Brain microvascular endothelial cell (primary cell): ENCODE measurements at regions not wholly inside any gene's neighbourhood (a gene's known extent, or its start where the extent isn't known, plus 50 kb on each side); places are given as distances from the start of the nearest gene placed in this dataset.
"Not testable (repeated sequence)": the region's sequence is repeated elsewhere in the genome, so short reads cannot be mapped to it uniquely, and the experiment has no call there.

Experiments used
- DNase-seq: peaks from one replicate; pipeline ENCODE4 v3.0.0-alpha.2; 2020
- H3K27ac ChIP-seq: fragments of 250-450 bp; sonication (Bioruptor Pico); 2 replicates; pipeline ENCODE4 v1.5.1; 2020; ENCODE audit warnings: mild to moderate bottlenecking, moderate library complexity
- H3K27me3 ChIP-seq: fragments of 250-450 bp; sonication (Bioruptor Pico); replicated peaks from 2 replicates; pipeline ENCODE4 v1.5.1; 2020; ENCODE audit warnings: mild to moderate bottlenecking
- H3K36me3 ChIP-seq: fragments of 250-450 bp; sonication (Bioruptor Pico); replicated peaks from 2 replicates; pipeline ENCODE4 v1.5.1; 2020; ENCODE audit warnings: mild to moderate bottlenecking
- H3K4me3 ChIP-seq: 2 replicates; pipeline ENCODE4 v1.5.1; 2011; ENCODE audit warnings: low read depth, mild to moderate bottlenecking, control low read depth, low read length, moderate library complexity
- CTCF ChIP-seq: IDR thresholded peaks from 2 replicates; pipeline ENCODE4 v1.5.1; 2011; ENCODE audit warnings: low read depth, mild to moderate bottlenecking, moderate library complexity, low read length, control low read depth, inconsistent platforms; ENCODE audit errors: missing control alignments
- in situ Hi-C: cut with HindIII; loops from 2 replicates; pipeline ENCODE4 v1.10.0; 2017; ENCODE audit warnings: low sequenced_read_pairs, low pct_ligation_motif_present

GRCh38 chr1:14270821-14271220 lies 327.7 kb upstream of the KAZN start:
- no peak for DNase-seq
- no peak overlapping the region for H3K27ac ChIP-seq
- no peaks in the 10 kb centered on the region for H3K27me3 ChIP-seq
- H3K4me3 ChIP-seq = no peak overlapping the region
- in situ Hi-C loops = no loop called here
- no peaks in the 10 kb centered on the region for H3K36me3 ChIP-seq
- no peak for TF ChIP-seq CTCF

- Histone ChIP-seq H3K4me3 (no peak overlapping the region), H3K36me3 (no peaks in the 10 kb centered on the region), H3K27me3 (no peaks in the 10 kb centered on the region), H3K27ac (no peak overlapping the region)
- in situ Hi-C loops = no loop called here
- DNase-seq = no peak
- TF ChIP-seq CTCF = no peak
Observed at GRCh38 chr1:14273811-14274210, 324.7 kb upstream of the KAZN start.

GRCh38 chr1:14279891-14280290 lies 318.6 kb upstream of the KAZN start:
- in situ Hi-C loops, H3K36me3 ChIP-seq, H3K27ac ChIP-seq, DNase-seq, H3K4me3 ChIP-seq, H3K27me3 ChIP-seq: not testable (repeated sequence)

- Histone ChIP-seq H3K27me3 (no peaks in the 10 kb centered on the region), H3K27ac (no peak overlapping the region), H3K36me3 (no peaks in the 10 kb centered on the region), H3K4me3 (no peak overlapping the region)
- in situ Hi-C loops = no loop called here
- no peak for DNase-seq
- no peak for TF ChIP-seq CTCF
Observed at GRCh38 chr1:14280909-14281308, 317.6 kb upstream of the KAZN start.

- no peak overlapping the region for H3K4me3 ChIP-seq
- no peaks in the 10 kb centered on the region for H3K36me3 ChIP-seq
- no peak for DNase-seq
- H3K27me3 ChIP-seq = no peaks in the 10 kb centered on the region
- no peak for TF ChIP-seq CTCF
- in situ Hi-C loops = no loop called here
- no peak overlapping the region for H3K27ac ChIP-seq
Observed at GRCh38 chr1:14281412-14281811, 317.1 kb upstream of the KAZN start.

- no peak overlapping the region for H3K4me3 ChIP-seq
- no peak for TF ChIP-seq CTCF
- H3K27ac ChIP-seq = no peak overlapping the region
- in situ Hi-C loops = no loop called here
- H3K36me3 ChIP-seq = no peaks in the 10 kb centered on the region
- DNase-seq = no peak
- no peaks in the 10 kb centered on the region for H3K27me3 ChIP-seq
Observed at GRCh38 chr1:14282707-14283106, 315.8 kb upstream of the KAZN start.
